Cardiac muscle cell (in vitro differentiated cells and primary cell): ENCODE measurements at regions not wholly inside any gene's neighbourhood (a gene's known extent, or its start where the extent isn't known, plus 50 kb on each side); places are given as distances from the start of the nearest gene placed in this dataset.
"Not testable (repeated sequence)": the region's sequence is repeated elsewhere in the genome, so short reads cannot be mapped to it uniquely, and the experiment has no call there.

Experiments
- DNase-seq, 2 donors: peaks; one replicate each; pipeline versions ENCODE4 v3.0.0 to v3.0.0-alpha.2; 2010 to 2017; ENCODE audit warnings: low read depth in 1 of 2, low spot score in 1 of 2
- H3K27ac ChIP-seq: fragments of 200-600 bp; sonication (generic); 2 replicates; pipeline ENCODE4 v1.5.1; 2016
- H3K27me3 ChIP-seq: fragments of 200-600 bp; sonication (generic); 2 replicates; pipeline ENCODE4 v1.6.0; 2016; ENCODE audit warnings: control low read depth
- H3K36me3 ChIP-seq: fragments of 200-600 bp; sonication (generic); 2 replicates; pipeline ENCODE4 v1.5.1; 2016; ENCODE audit warnings: control low read depth
- H3K4me1 ChIP-seq: fragments of 200-600 bp; sonication (generic); 2 replicates; pipeline ENCODE4 v1.8.1; 2017; ENCODE audit warnings: low read depth, mild to moderate bottlenecking, mixed run types
- H3K4me3 ChIP-seq: fragments of 200-600 bp; sonication (generic); 2 replicates; pipeline ENCODE4 v1.5.1; 2016; ENCODE audit warnings: mild to moderate bottlenecking
- H3K9me3 ChIP-seq: fragments of 200-600 bp; sonication (generic); 2 replicates; pipeline ENCODE4 v1.5.1; 2017; ENCODE audit warnings: low read depth, mild to moderate bottlenecking, control low read depth
- TF ChIP-seq, protein P1 (sequence below): IDR thresholded peaks from 2 replicates; pipeline ENCODE4 v1.5.1; 2012; ENCODE audit warnings: low read depth, mild to moderate bottlenecking, low read length

DNA sequence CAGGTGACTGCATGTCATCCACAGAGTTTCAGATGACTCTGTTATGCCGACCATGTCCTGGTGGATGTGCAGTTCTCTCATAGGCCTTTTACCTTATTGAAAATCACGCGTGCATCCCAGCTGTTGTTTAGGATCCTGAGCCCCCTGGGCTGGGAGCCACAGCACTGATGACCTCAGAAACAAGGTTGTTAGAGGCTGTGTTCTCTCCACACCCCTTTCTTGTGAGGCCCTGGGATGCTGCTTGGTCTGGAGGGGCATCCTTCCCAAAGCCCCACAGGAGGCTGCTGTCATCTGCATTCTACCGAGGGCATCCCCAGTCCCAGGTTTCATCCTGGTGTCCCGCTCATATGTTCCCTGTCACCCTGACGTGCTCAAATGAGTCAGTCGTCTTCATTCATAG is 76.5 kb upstream of the IRX4 start:
- TF ChIP-seq, protein P1, sequence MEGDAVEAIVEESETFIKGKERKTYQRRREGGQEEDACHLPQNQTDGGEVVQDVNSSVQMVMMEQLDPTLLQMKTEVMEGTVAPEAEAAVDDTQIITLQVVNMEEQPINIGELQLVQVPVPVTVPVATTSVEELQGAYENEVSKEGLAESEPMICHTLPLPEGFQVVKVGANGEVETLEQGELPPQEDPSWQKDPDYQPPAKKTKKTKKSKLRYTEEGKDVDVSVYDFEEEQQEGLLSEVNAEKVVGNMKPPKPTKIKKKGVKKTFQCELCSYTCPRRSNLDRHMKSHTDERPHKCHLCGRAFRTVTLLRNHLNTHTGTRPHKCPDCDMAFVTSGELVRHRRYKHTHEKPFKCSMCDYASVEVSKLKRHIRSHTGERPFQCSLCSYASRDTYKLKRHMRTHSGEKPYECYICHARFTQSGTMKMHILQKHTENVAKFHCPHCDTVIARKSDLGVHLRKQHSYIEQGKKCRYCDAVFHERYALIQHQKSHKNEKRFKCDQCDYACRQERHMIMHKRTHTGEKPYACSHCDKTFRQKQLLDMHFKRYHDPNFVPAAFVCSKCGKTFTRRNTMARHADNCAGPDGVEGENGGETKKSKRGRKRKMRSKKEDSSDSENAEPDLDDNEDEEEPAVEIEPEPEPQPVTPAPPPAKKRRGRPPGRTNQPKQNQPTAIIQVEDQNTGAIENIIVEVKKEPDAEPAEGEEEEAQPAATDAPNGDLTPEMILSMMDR, result no peak
- Histone ChIP-seq H3K4me1 (peaks cover under 1% of the 10 kb centered on the region), H3K36me3 (no peaks in the 10 kb centered on the region), H3K9me3 (no peaks in the 10 kb centered on the region), H3K4me3 (no peak overlapping the region), H3K27me3 (no peaks in the 10 kb centered on the region), H3K27ac (no peak overlapping the region)
- no peak for DNase-seq

DNA sequence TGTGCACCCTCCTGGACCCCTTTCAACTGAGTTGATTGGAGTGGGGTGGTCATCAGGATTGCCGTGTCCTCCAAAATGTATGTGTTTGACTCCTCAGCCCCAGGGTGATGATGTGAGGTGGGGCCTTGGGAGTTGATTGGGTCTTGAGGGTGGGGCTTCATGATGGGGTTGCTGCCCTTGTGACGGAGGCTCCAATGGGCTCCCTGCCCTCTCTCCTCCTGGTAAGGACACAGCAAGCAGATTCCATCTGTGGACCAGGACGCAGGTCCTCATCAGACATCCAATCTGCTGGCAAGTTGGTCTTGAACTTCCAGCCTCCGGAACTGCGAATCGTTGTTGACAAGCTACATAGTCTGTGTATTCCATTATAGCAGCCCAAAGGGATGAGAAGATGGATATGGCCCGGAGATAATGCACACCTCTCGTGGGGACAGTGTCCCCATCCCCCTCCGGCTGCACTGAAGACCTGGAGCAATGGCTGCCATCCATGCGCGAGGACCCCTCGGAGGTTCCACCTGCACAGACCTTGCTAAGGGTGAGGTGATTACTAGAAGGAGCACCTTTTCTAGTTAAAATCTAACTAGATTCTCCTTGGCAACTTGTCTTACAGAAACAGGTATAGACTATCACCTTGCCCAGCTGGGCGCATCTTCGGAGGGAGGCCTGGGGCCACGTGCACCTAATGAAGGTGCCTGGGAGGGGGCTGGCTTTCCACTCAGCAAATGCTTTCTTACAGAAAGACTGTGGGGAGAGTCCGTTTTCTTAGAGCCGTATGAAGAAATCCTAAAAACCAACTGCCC is 75.7 kb upstream of the IRX4 start:
- Histone ChIP-seq H3K36me3 (no peaks in the 10 kb centered on the region), H3K4me3 (no peak overlapping the region), H3K9me3 (no peaks in the 10 kb centered on the region), H3K27me3 (no peaks in the 10 kb centered on the region), H3K27ac (no peak overlapping the region), H3K4me1 (peaks cover 9% of the 10 kb centered on the region)
- DNase-seq, result no peak
- TF ChIP-seq, protein P1, result no peak

DNA sequence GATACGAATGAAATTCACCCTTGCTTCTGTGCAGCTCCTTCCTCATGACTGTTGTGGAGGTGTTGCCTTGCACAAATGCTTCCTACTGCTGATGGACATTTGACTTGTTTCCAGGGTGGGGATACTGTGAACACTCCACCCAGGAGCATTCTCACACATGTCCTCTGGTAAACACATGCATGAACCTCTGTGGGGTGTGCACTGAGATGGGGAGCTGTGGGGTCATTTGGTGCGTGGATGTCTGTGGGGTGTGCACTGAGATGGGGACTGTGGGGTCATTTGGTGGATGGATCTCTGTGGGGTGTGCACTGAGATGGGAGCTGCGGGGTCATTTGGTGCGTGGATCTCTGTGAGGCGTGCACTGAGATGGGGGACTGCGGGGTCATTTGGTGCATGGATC is 72.9 kb upstream of the IRX4 start:
- H3K36me3 ChIP-seq, result no peaks in the 10 kb centered on the region
- H3K27ac ChIP-seq, result no peak overlapping the region
- no peak overlapping the region for H3K4me3 ChIP-seq
- H3K9me3 ChIP-seq, result no peaks in the 10 kb centered on the region
- no peaks in the 10 kb centered on the region for H3K27me3 ChIP-seq
- TF ChIP-seq, protein P1, result no peak
- peaks cover 19% of the 10 kb centered on the region for H3K4me1 ChIP-seq
- DNase-seq, result no peak

DNA sequence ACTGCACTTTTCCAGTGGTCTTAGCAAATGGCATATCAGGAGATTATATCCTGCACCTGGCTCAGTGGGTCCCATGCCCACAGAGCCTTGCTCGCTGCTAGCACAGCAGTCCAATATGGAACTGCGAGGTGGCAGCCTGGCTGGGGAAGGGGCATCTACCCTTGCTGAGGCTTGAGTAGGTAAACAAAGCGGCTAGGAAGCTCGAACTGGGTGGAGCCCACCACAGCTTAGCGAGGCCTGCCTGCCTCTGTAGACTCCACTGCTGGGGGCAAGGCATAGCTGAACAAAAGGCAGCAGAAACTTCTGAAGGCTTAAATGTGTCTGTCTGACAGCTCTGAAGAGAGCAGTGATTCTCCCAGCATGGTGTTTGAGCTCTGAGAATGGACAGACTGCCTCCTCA is 71.0 kb upstream of the IRX4 start:
- H3K36me3 ChIP-seq, DNase-seq, H3K9me3 ChIP-seq, H3K4me3 ChIP-seq, H3K27me3 ChIP-seq: not testable (repeated sequence)
- Histone ChIP-seq H3K27ac (peak overlapping the region; percentile 62), H3K4me1 (peaks cover 19% of the 10 kb centered on the region)

DNA sequence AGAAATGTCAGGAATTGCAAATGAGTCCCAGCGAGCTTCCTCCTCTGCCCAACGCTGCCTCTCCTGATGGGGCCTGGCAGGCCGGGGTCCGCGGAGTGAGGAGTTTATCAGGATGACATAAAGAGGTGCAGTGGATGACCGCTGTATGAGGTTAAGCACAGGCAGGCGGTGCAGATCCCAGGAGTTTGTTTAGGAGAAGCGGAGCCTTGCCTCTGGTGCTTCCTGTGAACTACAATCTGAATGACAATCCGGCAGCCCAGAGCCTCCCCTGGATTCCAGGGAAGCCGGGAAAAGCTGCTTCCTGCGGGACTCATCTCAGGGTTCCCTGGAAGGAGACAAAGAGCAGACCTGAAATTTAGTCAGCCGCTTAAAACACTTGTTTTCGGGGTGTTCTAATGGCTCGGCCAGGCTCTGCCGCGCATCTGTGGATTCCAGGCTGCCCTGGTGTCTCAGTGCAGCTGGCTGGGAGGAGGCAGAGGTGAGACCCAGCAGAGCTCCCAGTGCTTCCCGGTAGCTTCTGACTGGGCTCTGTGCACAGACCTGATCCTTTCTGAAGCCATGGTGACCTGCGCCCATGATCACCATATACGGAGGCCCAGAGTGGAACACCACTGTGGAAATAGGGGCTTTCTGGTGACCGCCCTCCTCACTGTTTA is 69.8 kb upstream of the IRX4 start:
- H3K36me3 ChIP-seq, result no peaks in the 10 kb centered on the region
- TF ChIP-seq, protein P1, result no peak
- no peaks in the 10 kb centered on the region for H3K9me3 ChIP-seq
- peak overlapping the region; percentile 62 for H3K27ac ChIP-seq
- H3K4me1 ChIP-seq, result peaks cover 20% of the 10 kb centered on the region
- no peaks in the 10 kb centered on the region for H3K27me3 ChIP-seq
- DNase-seq, result peak in 1 of 2 donors; percentile 68
- no peak overlapping the region for H3K4me3 ChIP-seq

DNA sequence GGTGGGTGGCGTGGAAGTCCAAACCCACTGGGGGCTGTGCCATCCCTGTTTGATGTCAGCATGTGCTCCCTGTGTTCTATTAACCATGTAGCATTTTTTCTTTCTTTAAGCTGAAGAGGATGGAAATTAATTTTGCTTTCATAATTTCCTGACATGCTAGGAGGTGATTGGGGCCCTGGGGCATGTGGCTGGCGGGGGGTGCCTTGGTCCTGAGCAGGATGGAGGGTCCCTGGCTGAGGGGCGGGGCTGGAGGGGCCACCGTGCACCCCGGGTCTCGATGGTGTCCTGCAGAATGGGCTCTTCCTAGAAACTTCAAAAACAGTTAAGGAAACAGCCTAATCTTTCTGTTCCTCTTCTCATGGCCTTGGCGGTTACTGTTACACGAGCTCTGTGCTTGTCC is 69.3 kb upstream of the IRX4 start:
- Histone ChIP-seq H3K9me3 (no peaks in the 10 kb centered on the region), H3K27ac (peak overlapping the region; percentile 62), H3K4me3 (no peak overlapping the region), H3K36me3 (no peaks in the 10 kb centered on the region), H3K27me3 (no peaks in the 10 kb centered on the region), H3K4me1 (peaks cover 26% of the 10 kb centered on the region)
- no peak for DNase-seq
- TF ChIP-seq, protein P1, result no peak
